OCI-LY1 (cell line): ENCODE measurements at regions not wholly inside any gene's neighbourhood (a gene's known extent, or its start where the extent isn't known, plus 50 kb on each side); places are given as distances from the start of the nearest gene placed in this dataset.

Experiments
- CTCF ChIP-seq: fragments of 200-600 bp; sonication (generic), shearing (Covaris generic); IDR thresholded peaks from 2 replicates; pipeline ENCODE4 v1.5.1; 2017; ENCODE audit warnings: mild to moderate bottlenecking, antibody characterized with exemption, low read length, moderate library complexity, mixed read lengths
- EZH2 ChIP-seq: fragments of 200-600 bp; sonication (generic), shearing (Covaris generic); IDR thresholded peaks from 2 replicates; pipeline ENCODE4 v1.8.0; 2017; ENCODE audit warnings: borderline replicate concordance, mixed run types, mild to moderate bottlenecking, antibody characterized with exemption, low read length, moderate library complexity, mixed read lengths

- TF ChIP-seq CTCF (no peak), EZH2 (no peak)
These were observed 215.8 kb upstream of the PFKP start for GRCh38 chr10:2851566-2851965.
